ENCODE measurements at regions not wholly inside any gene's neighbourhood (a gene's known extent, or its start where the extent isn't known, plus 50 kb on each side); places are given as distances from the start of the nearest gene placed in this dataset.

DNA sequence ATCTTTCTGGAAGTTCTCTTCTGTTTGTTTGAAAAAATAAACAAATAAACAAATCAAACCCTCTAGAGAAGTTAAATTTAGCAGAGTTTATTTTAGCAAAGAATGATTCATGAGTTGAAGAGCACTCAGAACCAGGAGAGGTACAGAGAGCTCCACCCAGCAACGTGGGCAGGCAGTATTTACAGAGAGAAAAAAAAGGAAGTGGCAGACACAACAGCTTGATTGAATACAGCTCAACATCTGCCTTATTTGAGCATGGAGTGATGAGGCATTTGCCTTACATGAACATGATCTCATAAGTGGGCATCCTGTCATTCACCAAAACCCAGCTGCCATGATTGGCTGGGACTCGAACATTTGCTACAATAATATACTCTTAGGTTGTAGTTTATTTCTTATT, 381.6 kb upstream of the ADAMTS16 start:
- Mint-ChIP-seq H3K9me3 (peaks cover 1% of the 10 kb centered on the region; the same call in 1 of the 3 replicates), H3K27me3 (ENCODE audit: insufficient read depth, low read depth, poor library complexity) (no peaks in the 10 kb centered on the region), H3K36me3 (ENCODE audit: low read depth) (no peaks in the 10 kb centered on the region), H3K4me1 (no peaks in the 10 kb centered on the region), H3K4me3 (no peak overlapping the region), H3K27ac (no peak overlapping the region)
- Histone ChIP-seq H3K4me2 (no peak overlapping the region), H3K36me3 (ENCODE audit: insufficient read depth) (no peaks in the 10 kb centered on the region), H4K20me1 (replicated peaks; ENCODE audit: insufficient read depth) (no peaks in the 10 kb centered on the region), H2AFZ (no peak overlapping the region), H3K4me1 (ENCODE audit: insufficient read depth) (no peaks in the 10 kb centered on the region), H3K9me2 (ENCODE audit: insufficient read depth) (no peaks in the 10 kb centered on the region), H3K27me3 (ENCODE audit: insufficient read depth) (no peaks in the 10 kb centered on the region), H3K4me3 (no peak overlapping the region), H3K79me2 (replicated peaks; ENCODE audit: insufficient read depth) (no peaks in the 10 kb centered on the region), H3K27ac (ENCODE audit: low read depth) (no peak overlapping the region), H3F3A (replicated peaks; ENCODE audit: low read depth) (no peaks in the 10 kb centered on the region)
- DNase-seq (ENCODE audit: low spot score) (no peak), ATAC-seq (no peak)
- no peak for TF ChIP-seq REST (IDR thresholded peaks at IDR 0.05; ENCODE audit: unreplicated experiment)
- no peak for TF ChIP-seq CTCF (conservative IDR thresholded peaks at IDR 0.05; ENCODE audit: low read depth in 2 of 2)
- TF ChIP-seq POLR2AphosphoS5 (IDR thresholded peaks at IDR 0.05; ENCODE audit: low read depth): no peak
- no peak for TF ChIP-seq STAT1 (IDR thresholded peaks at IDR 0.05; ENCODE audit: unreplicated experiment)
- no peak for TF ChIP-seq ETS1 (IDR thresholded peaks at IDR 0.05)
- TF ChIP-seq NANOG (IDR thresholded peaks at IDR 0.05; ENCODE audit: borderline replicate concordance): no peak
- no peak for TF ChIP-seq EZH2 (IDR thresholded peaks at IDR 0.05; ENCODE audit: low read depth, unreplicated experiment)
- no peak for TF ChIP-seq ZNF114 (CRISPR knock-in tag; IDR thresholded peaks at IDR 0.05)
- TF ChIP-seq CREB1 (CRISPR knock-in tag; IDR thresholded peaks at IDR 0.05; ENCODE audit: low read depth): no peak
- no peak for TF ChIP-seq JUNB (IDR thresholded peaks at IDR 0.05; ENCODE audit: unreplicated experiment)
- no peak for TF ChIP-seq EZH2phosphoT487 (IDR thresholded peaks at IDR 0.05; ENCODE audit: unreplicated experiment)
- no peak for TF ChIP-seq ZNF331 (CRISPR knock-in tag; IDR thresholded peaks at IDR 0.05; ENCODE audit: low read depth)
- TF ChIP-seq ZNF462 (CRISPR knock-in tag; IDR thresholded peaks at IDR 0.05): no peak

Measured in GM23338 (cell line).